Activated CD8-positive, alpha-beta memory T cell treated with anti-CD3 and anti-CD28 coated beads, Interleukin-2, amount 10 ng/mL, durations not matched to agents 7 days and 5 days (primary cell): ENCODE measurements at regions not wholly inside any gene's neighbourhood (a gene's known extent, or its start where the extent isn't known, plus 50 kb on each side); places are given as distances from the start of the nearest gene placed in this dataset.
"Not testable (repeated sequence)": the region's sequence is repeated elsewhere in the genome, so short reads cannot be mapped to it uniquely, and the experiment has no call there.

Source experiments
- ATAC-seq: fragments of 150-1000 bp; cut with Tn5 transposase; one replicate; pipeline ENCODE4 v1.10.0; 2021; ENCODE audit warnings: moderate library complexity
- CTCF ChIA-PET: fragments of 350-600 bp; sonication (Branson Sonifier 250); formaldehyde crosslinking; loops from one replicate; lab custom pipeline; 2021; ENCODE audit warnings: antibody characterized with exemption; lab: Charles Lee
- DNase-seq: peaks from one replicate; pipeline ENCODE4 v3.0.0-alpha.2; 2020
- H3K27ac Mint-ChIP-seq: one replicate; pipeline ENCODE4 v1.8.0; 2021; ENCODE audit warnings: mild to moderate bottlenecking, mixed read lengths
- H3K27me3 Mint-ChIP-seq: one replicate; pipeline ENCODE4 v1.8.0; 2021; ENCODE audit warnings: mixed read lengths
- H3K36me3 Mint-ChIP-seq: one replicate; pipeline ENCODE4 v1.8.0; 2021; ENCODE audit warnings: mild to moderate bottlenecking, mixed read lengths
- H3K4me1 Mint-ChIP-seq: one replicate; pipeline ENCODE4 v1.8.0; 2021; ENCODE audit warnings: mixed read lengths
- H3K4me3 Mint-ChIP-seq: one replicate; pipeline ENCODE4 v1.8.0; 2021; ENCODE audit warnings: mild to moderate bottlenecking, moderate library complexity, mixed read lengths
- H3K9me3 Mint-ChIP-seq: one replicate; pipeline ENCODE4 v1.8.0; 2022; ENCODE audit warnings: low read depth, mixed read lengths

- DNase-seq, result no peak
- no peak for ATAC-seq
- Mint-ChIP-seq H3K4me3 (no peak overlapping the region), H3K27ac (no peak overlapping the region), H3K27me3 (no peaks in the 10 kb centered on the region), H3K36me3 (no peaks in the 10 kb centered on the region), H3K4me1 (no peaks in the 10 kb centered on the region), H3K9me3 (no peaks in the 10 kb centered on the region)
- CTCF ChIA-PET, result no interaction called here
Observed at GRCh38 chr2:239735829-239736357, 289.2 kb downstream of the NDUFA10 start.

- no peak for DNase-seq
- H3K4me3 Mint-ChIP-seq, result no peak overlapping the region
- no peaks in the 10 kb centered on the region for H3K9me3 Mint-ChIP-seq
- H3K4me1 Mint-ChIP-seq, result peaks cover 3% of the 10 kb centered on the region
- no peaks in the 10 kb centered on the region for H3K36me3 Mint-ChIP-seq
- no peak overlapping the region for H3K27ac Mint-ChIP-seq
- no peak for ATAC-seq
- CTCF ChIA-PET, result no interaction called here
- H3K27me3 Mint-ChIP-seq, result no peaks in the 10 kb centered on the region
Observed at GRCh38 chr2:239735131-239735828, 289.9 kb downstream of the NDUFA10 start.

- ATAC-seq (no peak), DNase-seq (no peak)
- H3K27ac Mint-ChIP-seq, result no peak overlapping the region
- CTCF ChIA-PET, result no interaction called here
- H3K4me1 Mint-ChIP-seq, result peaks cover 3% of the 10 kb centered on the region
- H3K27me3 Mint-ChIP-seq, result no peaks in the 10 kb centered on the region
- H3K36me3 Mint-ChIP-seq, result no peaks in the 10 kb centered on the region
- H3K4me3 Mint-ChIP-seq, result no peak overlapping the region
- H3K9me3 Mint-ChIP-seq, result no peaks in the 10 kb centered on the region
Observed at GRCh38 chr2:239734436-239735005, 290.6 kb downstream of the NDUFA10 start.

GRCh38 chr2:239732666-239733010 is 292.5 kb downstream of the NDUFA10 start:
- Mint-ChIP-seq H3K27me3 (no peaks in the 10 kb centered on the region), H3K4me3 (no peak overlapping the region), H3K4me1 (peaks cover 3% of the 10 kb centered on the region), H3K27ac (no peak overlapping the region), H3K36me3 (no peaks in the 10 kb centered on the region), H3K9me3 (no peaks in the 10 kb centered on the region)
- DNase-seq (no peak), ATAC-seq (no peak)
- CTCF ChIA-PET, result no interaction called here

GRCh38 chr2:239731998-239732665 is 293.0 kb downstream of the NDUFA10 start:
- DNase-seq (no peak), ATAC-seq (no peak)
- CTCF ChIA-PET, result no interaction called here
- no peak overlapping the region for H3K4me3 Mint-ChIP-seq
- H3K36me3 Mint-ChIP-seq, result no peaks in the 10 kb centered on the region
- no peaks in the 10 kb centered on the region for H3K9me3 Mint-ChIP-seq
- H3K27ac Mint-ChIP-seq, result no peak overlapping the region
- peaks cover 3% of the 10 kb centered on the region for H3K4me1 Mint-ChIP-seq
- H3K27me3 Mint-ChIP-seq, result no peaks in the 10 kb centered on the region

GRCh38 chr2:239731422-239731821 is 293.7 kb downstream of the NDUFA10 start:
- no peak for DNase-seq

GRCh38 chr2:239730897-239731296 is 294.2 kb downstream of the NDUFA10 start:
- ATAC-seq, result no peak
- H3K27me3 Mint-ChIP-seq, result no peaks in the 10 kb centered on the region
- H3K9me3 Mint-ChIP-seq, result no peaks in the 10 kb centered on the region
- H3K27ac Mint-ChIP-seq, result no peak overlapping the region
- peaks cover 3% of the 10 kb centered on the region for H3K4me1 Mint-ChIP-seq
- no peak overlapping the region for H3K4me3 Mint-ChIP-seq
- CTCF ChIA-PET, result no interaction called here
- no peak for DNase-seq
- no peaks in the 10 kb centered on the region for H3K36me3 Mint-ChIP-seq

More at GRCh38 chr2:239731422-239731821, 293.7 kb downstream of the NDUFA10 start:
- H3K27me3 Mint-ChIP-seq, result no peaks in the 10 kb centered on the region
- CTCF ChIA-PET, result no interaction called here
- H3K27ac Mint-ChIP-seq, result no peak overlapping the region
- no peaks in the 10 kb centered on the region for H3K36me3 Mint-ChIP-seq
- H3K4me1 Mint-ChIP-seq, result peaks cover 3% of the 10 kb centered on the region
- H3K4me3 Mint-ChIP-seq, result no peak overlapping the region
- no peak for ATAC-seq
- no peaks in the 10 kb centered on the region for H3K9me3 Mint-ChIP-seq

GRCh38 chr2:239730567-239730882 is 294.6 kb downstream of the NDUFA10 start:
- H3K4me1 Mint-ChIP-seq, ATAC-seq, H3K27me3 Mint-ChIP-seq, H3K9me3 Mint-ChIP-seq, CTCF ChIA-PET, H3K4me3 Mint-ChIP-seq, H3K27ac Mint-ChIP-seq, H3K36me3 Mint-ChIP-seq, DNase-seq: not testable (repeated sequence)

GRCh38 chr2:239729681-239730566 is 295.2 kb downstream of the NDUFA10 start:
- Mint-ChIP-seq H3K27ac (no peak overlapping the region), H3K4me3 (no peak overlapping the region), H3K4me1 (peaks cover 3% of the 10 kb centered on the region), H3K27me3 (no peaks in the 10 kb centered on the region), H3K9me3 (no peaks in the 10 kb centered on the region), H3K36me3 (no peaks in the 10 kb centered on the region)
- DNase-seq, result no peak
- CTCF ChIA-PET, result no interaction called here
- no peak for ATAC-seq

GRCh38 chr2:239729151-239729550 is 296.0 kb downstream of the NDUFA10 start:
- Mint-ChIP-seq H3K4me3 (no peak overlapping the region), H3K27me3 (no peaks in the 10 kb centered on the region), H3K27ac (no peak overlapping the region), H3K36me3 (no peaks in the 10 kb centered on the region), H3K9me3 (no peaks in the 10 kb centered on the region), H3K4me1 (peaks cover 3% of the 10 kb centered on the region)
- CTCF ChIA-PET, result no interaction called here
- no peak for DNase-seq
- no peak for ATAC-seq

- CTCF ChIA-PET, result no interaction called here
- ATAC-seq, result no peak
- no peaks in the 10 kb centered on the region for H3K36me3 Mint-ChIP-seq
- H3K4me3 Mint-ChIP-seq, result no peak overlapping the region
- peaks cover 3% of the 10 kb centered on the region for H3K4me1 Mint-ChIP-seq
- H3K27ac Mint-ChIP-seq, result no peak overlapping the region
- no peak for DNase-seq
- no peaks in the 10 kb centered on the region for H3K27me3 Mint-ChIP-seq
- peaks cover 2% of the 10 kb centered on the region for H3K9me3 Mint-ChIP-seq
Observed at GRCh38 chr2:239728751-239729150, 296.4 kb downstream of the NDUFA10 start.

GRCh38 chr2:239727776-239728600 is 297.2 kb downstream of the NDUFA10 start:
- peaks cover 3% of the 10 kb centered on the region for H3K4me1 Mint-ChIP-seq
- DNase-seq (no peak), ATAC-seq (no peak)
- peaks cover 3% of the 10 kb centered on the region for H3K9me3 Mint-ChIP-seq
- H3K27ac Mint-ChIP-seq, result no peak overlapping the region
- CTCF ChIA-PET, result no interaction called here
- no peaks in the 10 kb centered on the region for H3K27me3 Mint-ChIP-seq
- no peaks in the 10 kb centered on the region for H3K36me3 Mint-ChIP-seq
- H3K4me3 Mint-ChIP-seq, result no peak overlapping the region
